22Rv1 (cell line): ENCODE measurements at regions not wholly inside any gene's neighbourhood (a gene's known extent, or its start where the extent isn't known, plus 50 kb on each side); places are given as distances from the start of the nearest gene placed in this dataset.

ENCODE experiments used
- ZFX ChIP-seq: fragments of 450-650 bp; IDR thresholded peaks from 2 replicates; pipeline ENCODE4 v1.6.1; 2017; ENCODE audit warnings: antibody characterized with exemption, borderline replicate concordance
- TF ChIP-seq, protein P1 (sequence below): fragments of 450-650 bp; IDR thresholded peaks from 2 replicates; pipeline ENCODE4 v1.5.1; 2017; ENCODE audit warnings: mild to moderate bottlenecking

GRCh38 chr5:25301836-25302235 lies 657.1 kb upstream of the CDH10 start:
- TF ChIP-seq, protein P1, sequence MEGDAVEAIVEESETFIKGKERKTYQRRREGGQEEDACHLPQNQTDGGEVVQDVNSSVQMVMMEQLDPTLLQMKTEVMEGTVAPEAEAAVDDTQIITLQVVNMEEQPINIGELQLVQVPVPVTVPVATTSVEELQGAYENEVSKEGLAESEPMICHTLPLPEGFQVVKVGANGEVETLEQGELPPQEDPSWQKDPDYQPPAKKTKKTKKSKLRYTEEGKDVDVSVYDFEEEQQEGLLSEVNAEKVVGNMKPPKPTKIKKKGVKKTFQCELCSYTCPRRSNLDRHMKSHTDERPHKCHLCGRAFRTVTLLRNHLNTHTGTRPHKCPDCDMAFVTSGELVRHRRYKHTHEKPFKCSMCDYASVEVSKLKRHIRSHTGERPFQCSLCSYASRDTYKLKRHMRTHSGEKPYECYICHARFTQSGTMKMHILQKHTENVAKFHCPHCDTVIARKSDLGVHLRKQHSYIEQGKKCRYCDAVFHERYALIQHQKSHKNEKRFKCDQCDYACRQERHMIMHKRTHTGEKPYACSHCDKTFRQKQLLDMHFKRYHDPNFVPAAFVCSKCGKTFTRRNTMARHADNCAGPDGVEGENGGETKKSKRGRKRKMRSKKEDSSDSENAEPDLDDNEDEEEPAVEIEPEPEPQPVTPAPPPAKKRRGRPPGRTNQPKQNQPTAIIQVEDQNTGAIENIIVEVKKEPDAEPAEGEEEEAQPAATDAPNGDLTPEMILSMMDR = no peak
- no peak for TF ChIP-seq ZFX
